IMR-90 (cell line): ENCODE measurements at regions not wholly inside any gene's neighbourhood (a gene's known extent, or its start where the extent isn't known, plus 50 kb on each side); places are given as distances from the start of the nearest gene placed in this dataset.

Experiments used
- POLR2A ChIP-seq: IDR thresholded peaks from 2 replicates; pipeline ENCODE4 v1.6.1; 2012; ENCODE audit warnings: mild to moderate bottlenecking, low read depth, low read length
- RAD21 ChIP-seq: IDR thresholded peaks from 2 replicates; pipeline ENCODE4 v1.6.1; 2012; ENCODE audit warnings: low read length, improper control_type of control experiment
- TF ChIP-seq, protein P1 (sequence below): conservative IDR thresholded peaks from 2 replicates; pipeline ENCODE4 v1.5.1; 2012; ENCODE audit warnings: mild to moderate bottlenecking, low read depth, low read length, improper control_type of control experiment

DNA sequence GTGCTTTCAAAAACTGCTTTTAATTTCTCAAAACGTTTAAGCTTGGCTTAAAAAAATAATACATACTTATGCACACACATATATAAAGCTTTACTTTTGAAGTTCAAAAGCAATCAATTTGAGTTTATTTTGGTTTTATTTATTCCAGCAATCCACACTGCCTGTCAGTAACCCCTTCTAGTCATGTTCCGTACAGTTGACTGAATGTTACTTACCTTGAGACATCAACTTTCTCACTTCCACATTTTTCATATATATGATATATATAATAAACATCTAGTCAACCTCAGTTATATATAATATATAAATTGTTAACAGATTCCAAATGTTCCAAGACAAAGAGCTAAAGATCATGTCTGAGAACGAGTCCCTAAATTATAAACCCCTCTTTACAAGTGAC is 1137.3 kb upstream of the ZEB2 start:
- TF ChIP-seq POLR2A (no peak), RAD21 (no peak)
- TF ChIP-seq, protein P1, sequence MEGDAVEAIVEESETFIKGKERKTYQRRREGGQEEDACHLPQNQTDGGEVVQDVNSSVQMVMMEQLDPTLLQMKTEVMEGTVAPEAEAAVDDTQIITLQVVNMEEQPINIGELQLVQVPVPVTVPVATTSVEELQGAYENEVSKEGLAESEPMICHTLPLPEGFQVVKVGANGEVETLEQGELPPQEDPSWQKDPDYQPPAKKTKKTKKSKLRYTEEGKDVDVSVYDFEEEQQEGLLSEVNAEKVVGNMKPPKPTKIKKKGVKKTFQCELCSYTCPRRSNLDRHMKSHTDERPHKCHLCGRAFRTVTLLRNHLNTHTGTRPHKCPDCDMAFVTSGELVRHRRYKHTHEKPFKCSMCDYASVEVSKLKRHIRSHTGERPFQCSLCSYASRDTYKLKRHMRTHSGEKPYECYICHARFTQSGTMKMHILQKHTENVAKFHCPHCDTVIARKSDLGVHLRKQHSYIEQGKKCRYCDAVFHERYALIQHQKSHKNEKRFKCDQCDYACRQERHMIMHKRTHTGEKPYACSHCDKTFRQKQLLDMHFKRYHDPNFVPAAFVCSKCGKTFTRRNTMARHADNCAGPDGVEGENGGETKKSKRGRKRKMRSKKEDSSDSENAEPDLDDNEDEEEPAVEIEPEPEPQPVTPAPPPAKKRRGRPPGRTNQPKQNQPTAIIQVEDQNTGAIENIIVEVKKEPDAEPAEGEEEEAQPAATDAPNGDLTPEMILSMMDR, result no peak
